K562 (cell line): ENCODE measurements at regions not wholly inside any gene's neighbourhood (a gene's known extent, or its start where the extent isn't known, plus 50 kb on each side); places are given as distances from the start of the nearest gene placed in this dataset.

ENCODE experiments used
- ASH1L ChIP-seq: fragments of 450-650 bp; IDR thresholded peaks from 2 replicates; pipeline ENCODE4 v1.6.1; 2018; ENCODE audit warnings: borderline replicate concordance, mild to moderate bottlenecking, low read depth; ENCODE audit not compliant: partially characterized antibody
- E2F8 ChIP-seq: fragments of 450-650 bp; IDR thresholded peaks from 2 replicates; pipeline ENCODE4 v1.7.1; 2018; ENCODE audit warnings: mild to moderate bottlenecking, low read depth; ENCODE audit not compliant: partially characterized antibody
- ERF ChIP-seq: fragments of 450-650 bp; formaldehyde crosslinking; IDR thresholded peaks from 2 replicates; pipeline ENCODE4 v1.4.0; 2020; ENCODE audit warnings: mild to moderate bottlenecking, mixed read lengths
- ETS1 ChIP-seq: conservative IDR thresholded peaks from 2 replicates; pipeline ENCODE4 v1.6.1; 2011; ENCODE audit warnings: low read depth, mild to moderate bottlenecking, low read length; ENCODE audit not compliant: control insufficient read depth
- MIER1 ChIP-seq: fragments of 450-650 bp; IDR thresholded peaks from 2 replicates; pipeline ENCODE4 v1.6.1; 2016; ENCODE audit warnings: antibody characterized with exemption, mild to moderate bottlenecking, low read depth
- NKRF ChIP-seq: fragments of 450-650 bp; IDR thresholded peaks from 2 replicates; pipeline ENCODE4 v1.6.1; 2016; ENCODE audit warnings: borderline replicate concordance
- RNF219 ChIP-seq: fragments of 250-450 bp; sonication (Bioruptor Pico); IDR thresholded peaks from 2 replicates; pipeline ENCODE4 v1.5.0; 2022; ENCODE audit warnings: mild to moderate bottlenecking
- ZNF507 ChIP-seq: conservative IDR thresholded peaks from 2 replicates; pipeline ENCODE4 v1.6.1; 2017; ENCODE audit warnings: missing genetic modification characterization, missing compliant biosample characterization
- ZZZ3 ChIP-seq: fragments of 450-650 bp; IDR thresholded peaks from 2 replicates; pipeline ENCODE4 v1.6.1; 2016; ENCODE audit warnings: antibody characterized with exemption, mild to moderate bottlenecking, moderate library complexity

- TF ChIP-seq E2F8, result no peak
- no peak for TF ChIP-seq ERF (CRISPR knock-in tag)
- TF ChIP-seq ZZZ3, result no peak
- TF ChIP-seq RNF219 (CRISPR knock-in tag), result no peak
- TF ChIP-seq MIER1, result no peak
- TF ChIP-seq ETS1, result no peak
- TF ChIP-seq NKRF, result no peak
- TF ChIP-seq ZNF507 (tag), result no peak
- no peak for TF ChIP-seq ASH1L
Measured at GRCh38 chr2:234259440-234259839, 208.9 kb downstream of the SPP2 start (continued).
